Fibroblast of lung (primary cell): ENCODE measurements at regions not wholly inside any gene's neighbourhood (a gene's known extent, or its start where the extent isn't known, plus 50 kb on each side); places are given as distances from the start of the nearest gene placed in this dataset.

Experiments
- CTCF ChIP-seq, 2 donors: IDR thresholded peaks in 1 of 2; conservative IDR thresholded peaks in 1 of 2; 1 replicate in 1 of 2; 2 replicates in 1 of 2; pipeline ENCODE4 v1.5.1; 2011 to 2012; ENCODE audit warnings: low read length in 2 of 2, control low read depth in 1 of 2, inconsistent platforms in 1 of 2, low read depth in 1 of 2, mild to moderate bottlenecking in 1 of 2
- EZH2 ChIP-seq: IDR thresholded peaks from 2 replicates; pipeline ENCODE4 v1.5.1; 2012; ENCODE audit warnings: low read length, control low read depth, mild to moderate bottlenecking; ENCODE audit errors: missing control alignments

GRCh38 chr4:120353235-120353634 lies 286.6 kb upstream of the MAD2L1 start:
- TF ChIP-seq CTCF (conservative IDR thresholded peaks at IDR 0.05 in 1 of 2, IDR thresholded peaks at IDR 0.05 in 1 of 2; ENCODE audit: low read depth in 1 of 2, low read length in 2 of 2): no peak
- TF ChIP-seq EZH2: no peak
